HG02943 (cell line): ENCODE measurements at regions not wholly inside any gene's neighbourhood (a gene's known extent, or its start where the extent isn't known, plus 50 kb on each side); places are given as distances from the start of the nearest gene placed in this dataset.
"Not testable (repeated sequence)": the region's sequence is repeated elsewhere in the genome, so short reads cannot be mapped to it uniquely, and the experiment has no call there.

Experiments
- ATAC-seq: cut with Tn5 transposase; IDR thresholded peaks from one replicate; pipeline ENCODE4 v1.9.1; 2021; ENCODE audit warnings: mild to moderate bottlenecking, low read depth, moderate library complexity; ENCODE audit not compliant: unreplicated experiment

DNA sequence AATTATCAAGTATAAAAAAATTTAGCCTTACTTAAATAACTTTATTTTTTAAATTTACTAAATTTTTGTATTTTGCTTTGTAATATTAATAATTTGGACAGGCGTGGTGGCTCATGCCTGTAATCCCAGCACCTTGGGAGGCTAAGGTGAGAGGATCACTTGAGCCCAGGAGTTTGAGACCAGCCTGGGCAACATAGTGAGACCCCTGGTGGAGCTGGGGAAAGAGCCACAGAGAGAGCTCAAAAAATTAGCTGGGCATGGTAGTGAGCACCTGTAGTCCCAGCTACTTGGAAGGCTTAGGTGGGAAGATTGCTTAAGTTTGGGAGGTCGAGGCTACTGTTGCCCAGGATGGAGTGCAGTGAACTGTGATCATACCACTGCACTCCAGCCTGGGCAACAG is 143.5 kb downstream of the B3GNT2 start:
- no peak for ATAC-seq

DNA sequence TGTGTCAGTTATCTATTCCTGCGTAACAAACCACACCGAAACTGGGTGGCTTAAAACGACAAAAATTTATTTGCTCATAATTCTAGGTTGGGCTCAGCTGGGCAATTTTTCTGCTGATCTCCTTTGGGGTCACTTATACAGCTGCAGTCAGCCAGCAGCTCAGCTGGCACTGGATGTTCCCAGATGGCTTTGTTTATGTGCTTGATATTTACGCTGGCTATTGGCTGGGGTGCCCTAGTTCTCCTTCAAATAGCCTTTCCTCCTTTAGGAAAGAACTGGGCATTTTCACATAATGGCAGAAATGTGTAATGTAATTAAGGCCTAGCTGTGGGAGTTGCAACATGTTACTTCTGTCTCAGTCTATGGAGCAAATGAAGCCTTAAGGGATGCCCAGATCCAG is 142.2 kb downstream of the B3GNT2 start:
- ATAC-seq, result no peak

DNA sequence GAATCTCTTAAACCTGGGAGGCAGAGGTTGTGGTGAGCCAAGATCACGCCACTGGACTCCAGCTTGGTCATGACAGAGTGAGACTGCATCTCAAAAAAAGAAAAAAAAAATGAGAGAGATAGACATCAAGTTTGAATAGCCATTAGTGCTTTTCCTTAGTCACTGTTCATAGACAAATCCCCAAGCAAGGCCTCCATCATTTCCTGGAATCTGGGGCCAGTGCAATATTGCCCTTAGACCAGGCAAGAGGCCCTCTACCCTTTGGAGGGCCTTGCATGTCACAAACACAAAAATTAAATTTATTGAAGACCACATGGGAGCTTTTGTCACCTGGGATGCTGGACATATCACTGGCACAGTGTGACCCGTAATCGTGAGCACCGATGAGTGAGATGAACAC is 141.5 kb downstream of the B3GNT2 start:
- ATAC-seq, result no peak

DNA sequence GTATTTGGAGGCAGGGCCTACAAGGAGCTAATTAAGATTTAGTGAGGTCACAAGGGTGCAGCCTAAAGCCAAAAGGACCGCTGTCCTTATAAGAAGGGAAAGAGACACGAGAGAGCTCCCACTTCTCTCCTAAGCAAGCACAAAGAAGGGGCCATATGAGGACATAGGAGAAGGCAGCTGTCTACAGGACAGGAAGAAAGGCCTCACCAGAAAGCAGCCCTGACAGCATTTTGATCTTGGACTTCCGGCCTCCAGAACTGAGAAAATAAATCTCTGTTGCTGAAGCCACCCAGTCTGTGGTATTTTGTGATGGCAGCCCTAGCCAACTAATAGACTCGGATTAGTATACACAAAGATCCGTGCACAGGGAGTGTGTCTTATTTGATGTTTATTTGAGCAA is 139.7 kb downstream of the B3GNT2 start:
- ATAC-seq, result no peak

DNA sequence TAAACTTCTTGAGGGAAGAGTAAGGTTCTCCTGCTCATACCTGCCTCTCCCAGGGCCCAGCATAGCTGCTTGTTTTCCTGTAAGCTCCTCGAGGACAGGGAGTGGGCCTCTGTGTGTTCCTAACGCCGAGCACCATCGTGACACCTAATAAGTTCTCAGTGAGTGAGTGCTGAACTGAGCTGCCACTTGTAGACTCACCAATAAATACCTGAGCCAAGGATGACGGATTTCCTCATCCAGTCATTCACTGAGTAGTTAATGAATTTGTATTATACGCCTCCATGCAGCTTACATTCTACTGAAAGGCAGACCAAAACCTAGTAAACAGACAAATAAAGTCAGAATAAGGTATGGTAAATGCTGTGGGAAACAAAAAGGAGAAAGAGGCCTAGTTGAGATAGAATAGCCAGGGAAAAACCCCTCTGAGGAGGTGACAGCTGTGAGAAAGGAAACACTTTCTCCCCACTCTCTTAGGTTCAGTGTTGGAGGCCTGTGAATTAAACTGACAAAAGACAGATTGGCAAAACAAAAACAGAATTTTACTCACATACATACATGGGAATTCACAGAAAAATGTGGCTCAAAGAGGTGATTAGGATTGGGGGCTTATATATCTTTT is 138.6 kb downstream of the B3GNT2 start:
- ATAC-seq, result no peak

DNA sequence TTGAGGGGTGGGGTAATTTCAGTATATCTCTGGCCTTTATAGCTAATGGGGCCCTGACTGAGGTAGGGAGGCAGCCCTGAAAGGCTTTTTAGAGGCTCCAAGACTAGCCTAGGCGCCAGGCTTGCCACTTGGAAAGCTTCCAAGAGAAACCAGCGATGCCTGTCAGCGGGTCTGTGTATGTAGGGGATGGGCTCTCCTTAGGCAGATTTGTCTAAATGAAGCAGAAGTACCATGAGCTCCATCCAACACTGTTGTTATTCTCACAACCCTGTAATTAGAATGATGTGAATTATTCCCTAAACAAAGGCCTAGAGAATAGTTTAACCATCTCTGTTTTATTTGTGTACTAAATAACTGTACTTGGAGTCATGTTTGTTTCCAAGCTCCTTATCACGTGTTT is 138.1 kb downstream of the B3GNT2 start:
- ATAC-seq, result no peak

DNA sequence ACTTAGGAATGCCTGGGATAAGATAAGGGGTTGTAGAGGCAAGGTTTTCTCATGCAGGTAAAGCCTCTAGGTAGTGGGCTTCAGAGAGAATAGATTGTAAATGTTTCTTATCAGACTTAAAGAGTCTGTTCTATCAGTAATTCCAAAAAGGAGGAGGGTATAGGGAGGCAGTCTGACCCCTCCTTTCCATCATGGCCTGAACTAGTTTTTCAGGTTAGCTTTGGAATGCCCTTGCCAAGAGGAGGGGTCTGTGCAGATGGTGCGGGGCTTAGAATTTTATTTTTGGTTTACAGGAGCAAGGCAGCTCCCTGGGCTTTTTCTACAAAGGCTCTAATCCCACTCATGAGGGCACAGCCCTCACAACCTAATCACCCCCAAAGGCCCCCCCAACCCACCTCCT is 135.0 kb downstream of the B3GNT2 start:
- no peak for ATAC-seq

DNA sequence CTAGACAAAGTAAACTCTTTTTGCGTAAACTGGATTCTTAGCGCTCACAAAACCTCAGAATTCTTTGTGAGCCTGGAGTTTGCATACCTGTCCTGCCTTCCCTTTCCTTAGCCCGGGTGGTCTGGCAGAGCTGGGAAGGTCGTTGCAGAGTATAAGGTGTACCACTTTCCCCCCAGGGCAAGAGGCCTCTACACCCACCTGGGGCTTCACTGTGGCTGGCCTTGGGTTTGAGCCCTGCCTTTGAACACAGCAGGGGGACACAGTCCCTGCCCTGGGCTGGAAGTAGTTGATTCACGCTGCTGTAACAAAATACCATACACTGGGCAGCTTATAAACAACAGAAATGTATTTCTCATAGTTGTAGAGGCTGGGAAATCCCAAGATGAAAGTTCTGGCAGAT is 133.9 kb downstream of the B3GNT2 start:
- ATAC-seq, result no peak

DNA sequence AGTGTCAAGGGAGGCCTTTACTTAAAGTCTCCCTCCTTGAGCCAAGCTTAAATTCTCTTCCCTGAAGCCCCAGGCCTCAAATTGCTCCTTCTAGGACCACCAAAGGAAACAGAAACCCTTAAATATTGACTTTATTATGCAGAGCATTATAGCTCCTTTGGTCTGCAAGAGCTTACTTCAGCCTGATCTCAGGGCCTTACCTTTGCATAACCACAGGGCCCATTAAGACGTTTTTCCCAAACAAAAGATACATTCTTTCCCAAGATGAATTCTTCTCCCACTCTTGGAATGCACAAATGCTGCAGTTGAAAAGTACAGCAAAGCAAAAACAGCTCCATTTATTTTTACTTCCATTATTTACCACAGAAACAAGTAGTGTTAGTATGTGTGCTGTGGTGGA is 130.8 kb downstream of the B3GNT2 start:
- no peak for ATAC-seq

DNA sequence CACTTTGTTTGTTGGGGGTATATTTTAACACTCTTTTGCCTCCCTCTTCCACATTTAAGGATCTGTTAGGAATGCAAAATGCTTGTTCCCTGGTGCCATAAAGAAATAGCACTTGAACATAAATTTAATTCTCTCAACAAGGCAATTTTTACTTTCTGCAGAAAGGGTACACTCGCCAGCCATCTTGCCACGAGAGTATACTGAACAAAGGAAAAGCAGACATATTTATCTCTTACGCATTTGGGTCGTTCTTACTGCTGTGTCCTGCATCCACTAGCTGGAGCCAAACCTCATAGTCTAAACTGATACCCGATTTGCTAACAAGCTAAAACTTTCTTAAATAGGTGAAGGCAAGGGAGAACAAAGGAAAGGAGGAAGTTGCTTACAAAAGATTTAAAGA is 129.5 kb downstream of the B3GNT2 start:
- no peak for ATAC-seq

DNA sequence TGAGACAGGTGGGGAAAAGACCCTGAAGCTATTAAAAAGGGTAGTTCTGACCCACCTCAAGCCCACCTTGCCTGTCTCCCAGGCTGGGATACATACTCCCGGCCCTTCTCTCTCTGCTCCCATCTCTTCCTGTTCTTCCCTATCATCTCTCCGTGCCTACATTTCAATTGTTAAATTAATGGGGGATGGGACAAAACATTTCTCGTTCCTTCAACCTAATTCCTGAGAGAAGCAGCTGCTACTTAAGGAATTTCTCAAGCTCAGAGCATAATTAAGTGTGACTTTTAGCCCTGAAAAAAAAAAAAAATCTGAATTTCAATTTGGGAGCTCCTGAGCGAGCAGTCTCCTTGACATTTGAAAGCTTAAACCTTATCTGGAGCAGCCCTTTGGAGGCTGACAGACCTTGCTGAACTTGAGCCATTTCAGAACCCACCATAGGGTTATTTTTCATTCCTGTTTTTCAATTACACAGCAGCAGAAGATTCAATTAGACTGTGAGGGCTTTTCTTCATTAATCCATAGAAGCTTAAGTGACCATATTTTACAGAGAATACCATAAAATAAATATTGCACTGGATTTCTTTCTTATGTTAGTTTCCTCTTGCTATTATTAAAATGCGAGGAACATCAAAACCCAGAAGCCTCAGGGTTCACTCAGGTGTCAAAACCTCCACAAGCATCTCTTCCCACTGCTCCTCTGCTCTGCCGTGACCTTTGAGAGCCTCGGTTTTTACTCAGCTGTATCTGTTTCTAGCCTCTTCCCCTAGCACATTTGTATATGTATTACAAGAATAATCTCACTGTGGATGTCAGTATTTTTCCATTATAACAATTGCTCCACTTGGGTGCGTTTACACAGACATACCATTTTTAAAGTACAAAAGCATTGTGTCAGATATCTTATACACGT is 125.7 kb downstream of the B3GNT2 start:
- no peak for ATAC-seq

DNA sequence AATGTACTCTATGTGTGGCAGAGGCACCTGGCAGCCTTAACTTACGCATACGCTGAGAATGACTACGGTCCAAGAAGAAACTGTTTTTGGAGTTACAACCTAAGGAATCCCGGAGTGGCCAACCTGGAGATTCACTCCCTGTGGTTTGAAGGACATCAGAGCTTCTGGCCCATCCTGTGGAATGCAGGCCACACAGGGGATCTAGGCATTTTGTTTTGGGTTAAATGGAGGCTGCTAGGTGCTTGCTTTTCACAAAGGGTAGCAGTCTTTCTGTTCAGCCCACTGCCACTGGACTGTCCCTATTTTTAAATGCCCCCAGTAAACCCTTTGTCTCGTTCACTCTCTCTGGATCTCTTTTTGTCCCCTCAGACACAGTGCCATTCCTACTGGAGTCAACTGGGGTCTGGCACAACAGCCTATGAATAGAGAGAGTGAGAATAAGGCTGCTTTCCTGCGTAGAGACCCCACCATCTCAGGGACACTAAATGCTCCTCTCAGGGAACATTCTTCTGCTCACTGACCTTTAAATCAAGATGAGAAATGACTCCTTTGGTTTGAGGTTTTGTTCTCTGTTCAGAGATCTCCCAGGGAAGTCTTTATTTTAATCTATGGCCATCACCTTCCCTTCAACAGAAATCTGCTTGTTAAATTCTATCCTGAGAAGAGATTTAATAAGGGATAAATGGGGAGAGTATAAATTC is 124.9 kb downstream of the B3GNT2 start:
- ATAC-seq, result no peak

DNA sequence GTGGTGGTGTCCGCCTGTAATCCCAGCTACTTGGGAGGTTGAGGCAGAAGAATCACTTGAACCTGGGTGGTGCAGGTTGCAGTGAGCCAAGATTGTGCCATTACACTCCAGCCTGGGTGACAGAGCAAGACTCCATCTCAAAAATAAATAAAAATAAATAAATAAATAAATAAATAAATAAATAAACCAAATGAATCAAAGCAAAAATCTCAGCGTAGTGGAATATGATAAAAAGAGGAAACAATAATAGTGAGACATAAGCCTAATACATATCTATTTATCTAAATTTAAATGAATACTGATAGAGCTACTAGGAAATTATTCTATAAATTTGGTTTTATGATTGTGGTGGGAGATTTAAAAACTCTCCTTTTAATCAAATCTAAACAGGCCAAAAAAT is 124.2 kb downstream of the B3GNT2 start:
- ATAC-seq, result not testable (repeated sequence)

DNA sequence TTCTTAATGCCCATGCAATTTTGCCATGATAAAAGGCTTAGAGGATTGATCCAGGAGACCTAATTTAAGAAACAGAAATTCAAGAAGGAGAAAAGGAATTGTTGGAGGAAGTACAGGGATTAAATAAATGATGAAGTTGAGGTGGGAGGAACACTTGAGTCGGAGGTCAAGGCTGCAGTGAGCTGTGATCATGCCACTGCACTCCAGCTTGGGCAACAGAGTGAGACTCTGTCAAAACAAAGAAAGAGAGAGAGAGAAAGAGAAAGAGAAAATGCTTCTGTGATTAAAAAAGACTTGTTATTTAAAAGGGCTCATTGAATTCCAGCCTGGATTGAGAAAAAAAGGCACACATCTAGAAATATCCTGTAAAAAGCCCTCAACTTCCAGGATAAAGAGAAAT is 123.2 kb downstream of the B3GNT2 start:
- no peak for ATAC-seq

DNA sequence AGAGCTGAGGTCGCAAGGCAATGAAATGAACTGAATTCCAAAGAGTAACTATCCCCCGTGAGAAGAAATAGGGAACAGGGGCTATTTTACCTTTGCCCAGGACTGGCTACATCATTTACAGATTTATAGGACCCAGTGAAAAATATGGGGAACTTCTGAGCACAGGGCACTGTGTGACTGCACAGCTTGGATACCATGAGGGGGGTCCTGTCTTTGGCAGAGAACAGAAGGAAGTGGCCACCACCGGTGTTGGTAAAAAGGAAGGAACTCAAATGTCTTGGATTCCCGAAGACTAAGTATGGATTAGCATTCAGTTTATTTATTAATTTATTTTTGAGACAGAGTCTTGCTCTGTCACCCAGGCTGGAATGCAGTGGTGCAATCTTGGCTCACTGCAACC is 119.6 kb downstream of the B3GNT2 start:
- no peak for ATAC-seq

DNA sequence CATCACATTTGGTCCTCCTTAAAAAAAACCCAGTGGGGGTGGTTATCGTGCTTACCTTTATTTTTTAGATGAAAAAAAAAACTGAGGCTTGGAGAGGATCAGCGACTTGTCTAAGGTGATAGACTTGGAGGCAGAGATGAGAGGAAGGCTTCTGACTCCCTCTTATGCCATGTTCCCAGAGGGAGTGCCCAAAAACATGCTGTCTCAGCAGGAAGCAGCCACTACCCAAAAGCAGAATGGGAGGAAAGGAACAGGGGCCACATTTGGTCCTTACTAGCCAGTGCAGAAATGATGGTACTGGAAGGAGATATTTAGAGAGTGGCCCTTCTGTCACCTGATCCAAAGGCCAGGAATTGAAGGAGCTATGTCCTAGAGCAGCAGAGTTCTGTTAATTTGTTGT is 118.4 kb downstream of the B3GNT2 start:
- ATAC-seq, result no peak

DNA sequence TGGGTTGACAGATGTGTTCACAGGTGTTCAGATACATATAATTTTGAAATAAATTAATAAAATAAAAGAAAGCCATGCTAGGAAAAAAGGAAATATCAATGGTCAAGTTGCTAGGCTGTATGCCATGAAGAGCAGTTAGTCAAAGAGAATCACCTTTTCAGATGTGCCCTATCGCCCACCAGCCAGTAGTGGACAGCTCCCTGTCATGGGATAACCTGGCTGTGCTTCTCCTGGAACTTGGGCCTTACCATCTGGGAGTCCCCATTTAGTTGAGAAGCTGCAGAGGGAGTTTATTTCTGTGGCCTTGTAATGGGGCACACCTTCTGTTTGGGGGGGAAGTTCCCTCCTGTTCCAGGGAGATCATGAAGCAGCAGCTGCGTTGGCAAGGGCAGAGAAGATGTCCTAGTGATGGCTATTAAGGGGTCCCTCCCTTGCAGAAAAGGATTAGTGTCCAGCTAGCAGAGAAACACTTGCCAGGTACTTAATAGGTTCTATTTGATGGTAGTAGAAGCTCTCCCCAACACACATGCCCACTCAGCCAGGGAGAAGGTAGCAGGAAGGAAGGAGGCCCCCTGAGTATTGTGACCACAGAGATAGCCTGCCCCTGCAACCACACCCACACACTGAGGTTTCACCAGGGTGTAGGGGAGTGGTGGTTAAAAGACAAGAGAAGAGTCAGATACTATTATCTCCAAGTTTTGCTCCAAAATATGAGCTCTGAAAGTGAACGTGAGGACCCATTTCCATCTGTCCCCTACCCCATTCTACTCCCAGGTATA is 117.7 kb downstream of the B3GNT2 start:
- ATAC-seq, result peak; percentile 64

DNA sequence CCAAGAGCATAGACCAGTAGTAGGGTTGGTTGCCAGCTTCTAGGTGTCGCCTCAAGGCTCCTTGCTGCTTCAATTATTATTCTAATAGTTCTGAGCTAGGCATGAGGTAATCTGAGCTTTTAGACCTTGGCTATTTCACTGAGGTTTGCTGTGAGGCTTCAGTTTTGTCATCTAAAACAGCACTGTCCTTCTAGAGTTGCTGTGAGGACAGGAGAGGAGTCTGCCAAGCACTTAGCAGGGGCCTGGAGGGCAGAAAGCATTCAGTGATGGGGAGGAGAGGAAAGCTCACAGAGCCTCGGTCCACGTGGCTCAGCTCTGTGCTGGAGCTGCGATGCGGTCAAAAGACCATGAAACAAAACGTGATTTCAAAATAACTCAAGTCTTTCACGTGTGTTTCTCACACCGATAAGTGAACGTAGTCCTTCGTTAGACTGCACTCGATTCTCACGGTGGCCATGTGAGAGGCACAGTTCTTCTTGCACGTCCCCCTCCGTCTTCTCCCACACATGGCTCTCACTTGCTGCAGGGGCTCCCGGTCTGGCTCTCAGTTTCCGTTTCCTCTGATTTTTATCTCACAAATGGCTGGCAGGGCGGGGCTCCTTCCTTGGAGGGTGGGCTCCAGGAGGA is 113.7 kb downstream of the B3GNT2 start:
- peak; percentile 47 for ATAC-seq

DNA sequence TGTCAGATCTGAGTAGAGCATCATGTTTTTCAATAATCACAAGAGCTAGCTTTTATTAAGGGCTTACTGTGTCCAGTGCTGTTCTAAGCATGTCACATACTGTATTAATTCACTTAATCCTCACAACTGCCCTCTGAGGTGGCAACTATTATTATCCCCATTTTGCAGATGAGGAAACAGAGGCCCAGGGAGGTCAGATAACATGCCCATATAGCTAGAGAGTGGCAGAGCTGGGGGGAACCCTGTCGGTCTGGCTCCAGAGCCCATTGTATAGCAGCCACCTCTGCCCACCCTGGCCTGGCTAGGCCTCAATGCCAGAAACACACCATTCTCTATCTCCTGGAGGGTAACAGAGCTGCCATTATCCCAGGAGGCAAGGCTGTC is 113.2 kb downstream of the B3GNT2 start:
- no peak for ATAC-seq
